Right atrium auricular region (tissue), 2 donors: ENCODE measurements at regions not wholly inside any gene's neighbourhood (a gene's known extent, or its start where the extent isn't known, plus 50 kb on each side); places are given as distances from the start of the nearest gene placed in this dataset.
A peak's percentile ranks its signal among the peaks of the same experiment; 100 is the strongest.

Experiments used
- DNase-seq: peaks from one replicate; pipeline ENCODE4 v3.0.0-alpha.2; 2019; ENCODE audit warnings: low spot score
- H3K27ac ChIP-seq, 2 donors: fragments of 200-600 bp; sonication (generic); 1 replicate in 1 of 2; 2 replicates in 1 of 2; pipeline ENCODE4 v1.5.1; 2016 to 2019
- H3K27me3 ChIP-seq, 2 donors: fragments of 200-600 bp; sonication (generic); one replicate each; pipeline versions ENCODE4 v1.5.1 to v1.6.0; 2017 to 2019
- H3K36me3 ChIP-seq: fragments of 200-600 bp; sonication (generic); one replicate; pipeline ENCODE4 v1.5.1; 2016
- H3K4me1 ChIP-seq, 2 donors: fragments of 200-600 bp; sonication (generic); one replicate each; pipeline versions ENCODE4 v1.5.1 to v1.6.0; 2017 to 2019
- H3K4me3 ChIP-seq, 2 donors: fragments of 200-600 bp; sonication (generic); 1 replicate in 1 of 2; 2 replicates in 1 of 2; pipeline ENCODE4 v1.5.1; 2017 to 2019; ENCODE audit warnings: mild to moderate bottlenecking in 1 of 2, moderate library complexity in 1 of 2
- H3K9me3 ChIP-seq, 2 donors: fragments of 200-600 bp; sonication (generic); one replicate each; pipeline ENCODE4 v1.5.1; 2019
- CTCF ChIP-seq, 2 donors: fragments of 200-600 bp; sonication (generic); IDR thresholded peaks; one replicate each; pipeline ENCODE4 v1.5.1; 2019; ENCODE audit warnings: antibody characterized with exemption in 2 of 2

- peak; percentile 62 to 84 for TF ChIP-seq CTCF (IDR thresholded peaks at IDR 0.05)
- peak; percentile 77 for DNase-seq
- H3K27ac ChIP-seq = peak overlapping the region in 1 of 2 donors; percentile 18
- no peaks in the 10 kb centered on the region for H3K27me3 ChIP-seq
- no peaks in the 10 kb centered on the region for H3K4me1 ChIP-seq
- H3K4me3 ChIP-seq = peak overlapping the region; percentile 8 to 43
- no peaks in the 10 kb centered on the region for H3K36me3 ChIP-seq
- no peaks in the 10 kb centered on the region for H3K9me3 ChIP-seq
Observed at GRCh38 chr2:173448938-173449471, 94.3 kb downstream of the CDCA7 start.

- Histone ChIP-seq H3K36me3 (no peaks in the 10 kb centered on the region), H3K27me3 (no peaks in the 10 kb centered on the region), H3K4me1 (no peaks in the 10 kb centered on the region), H3K9me3 (no peaks in the 10 kb centered on the region), H3K27ac (no peak overlapping the region), H3K4me3 (no peak overlapping the region)
- TF ChIP-seq CTCF (IDR thresholded peaks at IDR 0.05) = no peak
- DNase-seq = no peak
Observed at GRCh38 chr2:173451118-173451517, 96.4 kb downstream of the CDCA7 start.

GRCh38 chr2:173451941-173452340, 97.3 kb downstream of the CDCA7 start:
- Histone ChIP-seq H3K9me3 (no peaks in the 10 kb centered on the region), H3K36me3 (no peaks in the 10 kb centered on the region), H3K27ac (no peak overlapping the region), H3K4me3 (no peak overlapping the region), H3K27me3 (no peaks in the 10 kb centered on the region), H3K4me1 (no peaks in the 10 kb centered on the region)
- no peak for DNase-seq
- no peak for TF ChIP-seq CTCF (IDR thresholded peaks at IDR 0.05)

- Histone ChIP-seq H3K27me3 (no peaks in the 10 kb centered on the region), H3K4me3 (no peak overlapping the region), H3K4me1 (no peaks in the 10 kb centered on the region), H3K27ac (no peak overlapping the region), H3K36me3 (no peaks in the 10 kb centered on the region), H3K9me3 (no peaks in the 10 kb centered on the region)
- DNase-seq = no peak
- no peak for TF ChIP-seq CTCF (IDR thresholded peaks at IDR 0.05)
Observed at GRCh38 chr2:173452416-173452815, 97.7 kb downstream of the CDCA7 start.

GRCh38 chr2:173456960-173457359, 102.3 kb downstream of the CDCA7 start:
- TF ChIP-seq CTCF (IDR thresholded peaks at IDR 0.05) = no peak
- Histone ChIP-seq H3K36me3 (no peaks in the 10 kb centered on the region), H3K27ac (no peak overlapping the region), H3K4me3 (no peak overlapping the region), H3K9me3 (no peaks in the 10 kb centered on the region), H3K4me1 (no peaks in the 10 kb centered on the region), H3K27me3 (no peaks in the 10 kb centered on the region)
- no peak for DNase-seq

GRCh38 chr2:173457366-173457765, 102.7 kb downstream of the CDCA7 start:
- Histone ChIP-seq H3K36me3 (no peaks in the 10 kb centered on the region), H3K4me1 (no peaks in the 10 kb centered on the region), H3K27ac (no peak overlapping the region), H3K4me3 (no peak overlapping the region), H3K9me3 (no peaks in the 10 kb centered on the region), H3K27me3 (no peaks in the 10 kb centered on the region)
- no peak for DNase-seq
- TF ChIP-seq CTCF (IDR thresholded peaks at IDR 0.05) = no peak
